Thoracic aorta (tissue), 2 donors: ENCODE measurements at regions not wholly inside any gene's neighbourhood (a gene's known extent, or its start where the extent isn't known, plus 50 kb on each side); places are given as distances from the start of the nearest gene placed in this dataset.

ENCODE experiments used
- ATAC-seq: fragments of 150-250 bp; one replicate; pipeline ENCODE4 v1.8.0; 2017; ENCODE audit warnings: low read depth; ENCODE audit not compliant: insufficient number of reproducible peaks, low FRiP score
- DNase-seq: peaks from one replicate; pipeline ENCODE4 v3.0.0-alpha.2; 2020; ENCODE audit warnings: low spot score
- H3K27ac ChIP-seq, 2 donors: fragments of 200-600 bp; sonication (generic); 1 replicate in 1 of 2; 2 replicates in 1 of 2; pipeline ENCODE4 v1.5.1; 2016; ENCODE audit warnings: mild to moderate bottlenecking in 2 of 2, moderate library complexity in 2 of 2
- H3K27me3 ChIP-seq: fragments of 200-600 bp; sonication (generic); replicated peaks from 2 replicates; pipeline ENCODE4 v1.6.0; 2016; ENCODE audit warnings: mild to moderate bottlenecking; ENCODE audit not compliant: insufficient read depth
- H3K36me3 ChIP-seq: fragments of 200-600 bp; sonication (generic); one replicate; pipeline ENCODE4 v1.5.1; 2016
- H3K4me1 ChIP-seq, 2 donors: fragments of 200-600 bp; sonication (generic); 1 replicate in 1 of 2; 2 replicates in 1 of 2; pipeline versions ENCODE4 v1.5.1 to v1.6.0; 2016; ENCODE audit warnings: low read depth in 2 of 2, mild to moderate bottlenecking in 1 of 2; ENCODE audit not compliant: control insufficient read depth in 1 of 2
- H3K4me3 ChIP-seq: fragments of 200-600 bp; sonication (generic); 2 replicates; pipeline ENCODE4 v1.5.1; 2016; ENCODE audit warnings: mild to moderate bottlenecking
- H3K9me3 ChIP-seq: fragments of 200-600 bp; sonication (generic); 2 replicates; pipeline ENCODE4 v1.5.1; 2016
- CTCF ChIP-seq: fragments of 200-600 bp; sonication (generic); IDR thresholded peaks from one replicate; pipeline ENCODE4 v1.5.1; 2019; ENCODE audit warnings: antibody characterized with exemption

- H3K9me3 ChIP-seq, result no peaks in the 10 kb centered on the region
- DNase-seq (no peak), ATAC-seq (no peak)
- no peaks in the 10 kb centered on the region for H3K36me3 ChIP-seq
- H3K27me3 ChIP-seq, result no peaks in the 10 kb centered on the region
- H3K27ac ChIP-seq, result no peak overlapping the region
- no peaks in the 10 kb centered on the region for H3K4me1 ChIP-seq
- TF ChIP-seq CTCF, result no peak
- H3K4me3 ChIP-seq, result no peak overlapping the region
Observed at GRCh38 chr14:34250959-34251358, 211.1 kb downstream of the SPTSSA start.

DNA sequence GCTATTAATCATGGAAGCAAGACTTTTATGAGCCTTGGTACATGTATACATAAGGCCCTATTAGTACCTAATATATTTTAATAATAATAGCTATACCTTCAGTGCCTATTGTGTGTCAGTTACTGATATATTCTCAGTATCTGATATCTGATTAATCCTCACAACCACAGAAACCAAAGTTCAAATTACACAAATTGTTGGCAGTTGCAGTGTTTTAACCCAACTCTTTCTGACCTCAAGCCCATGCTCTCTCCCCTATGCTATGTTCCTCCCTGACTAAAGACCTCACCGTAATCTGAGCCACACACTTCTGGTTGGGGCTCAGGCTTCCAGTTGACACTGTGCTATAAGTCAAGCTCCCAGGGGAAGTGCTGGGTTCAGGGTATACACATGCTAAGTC lies 214.4 kb downstream of the SPTSSA start:
- Histone ChIP-seq H3K4me1 (no peaks in the 10 kb centered on the region), H3K27ac (no peak overlapping the region), H3K9me3 (no peaks in the 10 kb centered on the region), H3K27me3 (no peaks in the 10 kb centered on the region), H3K36me3 (no peaks in the 10 kb centered on the region), H3K4me3 (no peak overlapping the region)
- no peak for TF ChIP-seq CTCF
- ATAC-seq (no peak), DNase-seq (no peak)

GRCh38 chr14:34246206-34246605 lies 215.8 kb downstream of the SPTSSA start:
- DNase-seq (no peak), ATAC-seq (no peak)
- no peaks in the 10 kb centered on the region for H3K27me3 ChIP-seq
- H3K27ac ChIP-seq, result no peak overlapping the region
- no peak overlapping the region for H3K4me3 ChIP-seq
- TF ChIP-seq CTCF, result no peak
- no peaks in the 10 kb centered on the region for H3K36me3 ChIP-seq
- H3K9me3 ChIP-seq, result no peaks in the 10 kb centered on the region
- no peaks in the 10 kb centered on the region for H3K4me1 ChIP-seq

DNA sequence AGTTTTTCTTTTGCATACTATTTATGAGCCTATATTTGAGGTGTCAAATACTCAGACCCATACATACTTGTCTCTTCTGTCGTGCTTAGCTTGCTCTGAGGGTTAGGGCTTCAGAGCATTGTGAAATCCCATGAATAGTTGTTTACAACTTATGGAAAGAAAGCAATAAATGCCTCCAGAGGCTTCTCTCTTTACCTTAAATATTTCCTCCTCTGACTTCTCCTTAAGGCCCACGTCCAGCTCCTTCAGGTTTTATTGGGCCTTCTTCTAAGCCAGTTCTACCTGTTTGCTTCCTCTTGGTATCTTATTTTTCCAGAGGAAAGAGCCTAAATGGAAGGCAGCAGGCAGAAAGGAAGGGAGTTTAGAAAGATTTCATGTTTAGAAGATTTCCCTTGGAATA lies 218.6 kb downstream of the SPTSSA start:
- no peaks in the 10 kb centered on the region for H3K36me3 ChIP-seq
- no peaks in the 10 kb centered on the region for H3K9me3 ChIP-seq
- no peak overlapping the region for H3K4me3 ChIP-seq
- H3K4me1 ChIP-seq, result no peaks in the 10 kb centered on the region
- TF ChIP-seq CTCF, result no peak
- no peak overlapping the region for H3K27ac ChIP-seq
- H3K27me3 ChIP-seq, result no peaks in the 10 kb centered on the region
- ATAC-seq, result no peak
- DNase-seq, result no peak

DNA sequence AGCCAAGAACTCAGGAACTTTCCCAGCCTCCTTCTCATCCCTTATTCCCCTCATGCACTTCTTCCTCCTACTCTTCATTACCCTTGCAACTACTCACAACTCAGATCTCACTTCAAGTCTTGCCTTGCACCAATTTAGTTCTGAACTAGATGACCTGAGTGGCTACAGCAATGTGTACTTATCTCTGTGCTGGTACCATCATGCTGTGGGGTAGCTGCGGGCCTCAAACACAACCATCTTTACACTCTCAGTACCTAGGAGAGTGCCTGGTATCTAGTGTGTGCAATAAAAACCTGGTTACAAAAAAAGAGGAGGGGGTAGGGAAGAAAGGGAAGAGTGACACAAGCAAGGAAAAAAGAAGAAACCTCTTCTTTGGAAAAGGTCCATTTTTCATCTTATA lies 219.0 kb downstream of the SPTSSA start:
- DNase-seq (no peak), ATAC-seq (no peak)
- Histone ChIP-seq H3K27me3 (no peaks in the 10 kb centered on the region), H3K27ac (no peak overlapping the region), H3K4me1 (no peaks in the 10 kb centered on the region), H3K9me3 (no peaks in the 10 kb centered on the region), H3K4me3 (no peak overlapping the region), H3K36me3 (no peaks in the 10 kb centered on the region)
- no peak for TF ChIP-seq CTCF
